ENCODE measurements at regions not wholly inside any gene's neighbourhood (a gene's known extent, or its start where the extent isn't known, plus 50 kb on each side); places are given as distances from the start of the nearest gene placed in this dataset.

- TF ChIP-seq POLR2AphosphoS5 (IDR thresholded peaks at IDR 0.05; ENCODE audit: insufficient read depth, low read depth, low read length) (no peak), POLR2A (IDR thresholded peaks at IDR 0.05; ENCODE audit: low read depth, low read length) (no peak), CTCF (IDR thresholded peaks at IDR 0.05; ENCODE audit: extremely low read depth in 1 of 2, insufficient read depth in 1 of 2, low read depth in 1 of 2, low read length in 2 of 2) (no peak), MYC (IDR thresholded peaks at IDR 0.05; ENCODE audit: low read depth, low read length) (no peak), FOS (IDR thresholded peaks at IDR 0.05; ENCODE audit: borderline replicate concordance, insufficient read depth, low read length) (no peak), EZH2 (IDR thresholded peaks at IDR 0.05; ENCODE audit: borderline replicate concordance, low read depth, low read length, severe bottlenecking) (no peak), JUN (IDR thresholded peaks at IDR 0.05; ENCODE audit: borderline replicate concordance, insufficient read depth, insufficient read length, low read depth) (no peak)
- TF ChIP-seq, protein P1, sequence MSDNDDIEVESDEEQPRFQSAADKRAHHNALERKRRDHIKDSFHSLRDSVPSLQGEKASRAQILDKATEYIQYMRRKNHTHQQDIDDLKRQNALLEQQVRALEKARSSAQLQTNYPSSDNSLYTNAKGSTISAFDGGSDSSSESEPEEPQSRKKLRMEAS (IDR thresholded peaks at IDR 0.05; ENCODE audit: insufficient read depth, insufficient read length) = no peak
These were observed 290.2 kb downstream of the SHQ1 start for GRCh38 chr3:72558001-72558400.

Measured in endothelial cell of umbilical vein (primary cell).